Fibroblast of skin of back (primary cell): ENCODE measurements at regions not wholly inside any gene's neighbourhood (a gene's known extent, or its start where the extent isn't known, plus 50 kb on each side); places are given as distances from the start of the nearest gene placed in this dataset.

Experiments
- DNase-seq: peaks from one replicate; pipeline ENCODE4 v3.0.0-alpha.2; 2013

GRCh38 chr9:8188723-8189407, 389.3 kb upstream of the DMAC1 start:
- no peak for DNase-seq

GRCh38 chr9:8186560-8186959, 387.0 kb upstream of the DMAC1 start:
- no peak for DNase-seq

GRCh38 chr9:8183618-8184017, 384.0 kb upstream of the DMAC1 start:
- DNase-seq: no peak

DNA sequence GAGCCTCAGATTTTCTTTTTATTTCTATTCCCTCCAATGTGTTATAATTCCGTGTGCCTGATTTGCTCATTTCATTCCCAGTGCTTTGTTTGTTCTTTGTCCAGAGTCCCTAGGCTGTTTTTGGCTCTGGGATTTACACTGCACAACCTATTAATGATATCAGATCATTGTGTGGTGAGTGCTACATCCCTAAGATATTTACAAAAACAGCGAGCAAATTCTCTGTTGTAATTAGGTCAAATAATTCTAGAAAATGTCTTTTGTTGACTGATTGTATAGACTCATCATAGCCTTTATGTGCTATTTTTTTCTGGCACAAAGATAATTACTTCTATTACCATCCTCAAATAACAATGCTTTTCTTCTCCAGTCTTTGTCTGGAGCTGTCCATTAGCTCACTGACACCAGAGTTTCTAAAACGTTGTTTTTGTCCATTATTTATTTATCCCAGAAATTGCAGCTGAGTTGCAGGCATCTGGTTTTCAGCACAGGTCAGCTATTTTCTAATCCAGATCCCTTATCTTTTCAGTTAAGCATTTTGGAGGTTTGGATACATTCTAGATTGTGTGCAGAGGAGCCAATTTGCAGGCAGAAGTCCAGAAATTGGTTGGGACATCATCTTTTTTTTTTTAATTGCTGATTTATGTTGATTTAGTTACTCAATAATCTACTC, 379.9 kb upstream of the DMAC1 start:
- no peak for DNase-seq

DNA sequence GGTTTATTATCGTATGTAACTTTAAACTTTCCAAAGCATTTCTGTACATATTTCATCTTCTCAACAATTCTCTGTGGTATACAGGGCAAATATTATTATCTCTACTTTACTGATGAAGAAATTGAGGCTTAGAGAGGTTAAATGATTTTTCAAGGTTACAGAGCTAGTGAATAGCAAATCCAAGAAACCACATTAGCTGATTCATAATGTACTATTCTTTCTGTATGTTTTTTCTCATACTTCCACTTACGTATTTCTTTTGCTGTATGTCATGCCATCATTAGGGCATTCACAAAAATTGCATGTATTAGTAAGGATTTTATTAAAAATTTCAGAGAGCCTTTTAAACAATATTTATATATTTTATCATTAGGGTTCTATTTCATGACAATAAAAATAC, 372.4 kb upstream of the DMAC1 start:
- no peak for DNase-seq

DNA sequence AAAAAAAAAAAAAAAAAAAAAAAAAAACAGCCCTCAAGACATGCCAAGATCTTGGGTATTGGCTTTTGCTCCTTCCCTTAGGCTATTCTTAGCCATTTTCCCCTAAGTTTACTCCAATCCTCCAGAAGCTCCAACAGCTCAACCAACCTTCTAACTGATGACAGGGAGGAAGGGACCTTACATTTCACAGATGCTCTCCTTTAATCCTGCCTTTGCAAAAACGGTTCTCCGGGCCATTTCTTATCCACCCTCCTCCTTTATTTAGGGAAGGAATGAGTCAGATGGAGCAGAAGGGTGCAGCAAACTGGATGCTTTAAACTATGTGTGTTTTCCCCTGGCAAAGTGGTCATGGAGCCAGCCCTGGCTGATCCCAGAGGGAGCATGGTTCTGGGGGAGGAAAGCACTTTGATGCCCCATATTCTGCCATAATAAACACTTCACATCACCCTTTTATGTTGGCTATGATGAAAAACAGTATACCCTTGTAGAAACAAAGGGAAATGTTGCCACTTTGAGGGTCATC, 369.4 kb upstream of the DMAC1 start:
- DNase-seq: no peak

- DNase-seq: no peak
These were observed 361.2 kb upstream of the DMAC1 start for GRCh38 chr9:8160787-8161186.

- no peak for DNase-seq
These were observed 359.0 kb upstream of the DMAC1 start for GRCh38 chr9:8158574-8158973.

GRCh38 chr9:8157683-8158324, 358.2 kb upstream of the DMAC1 start:
- no peak for DNase-seq

DNA sequence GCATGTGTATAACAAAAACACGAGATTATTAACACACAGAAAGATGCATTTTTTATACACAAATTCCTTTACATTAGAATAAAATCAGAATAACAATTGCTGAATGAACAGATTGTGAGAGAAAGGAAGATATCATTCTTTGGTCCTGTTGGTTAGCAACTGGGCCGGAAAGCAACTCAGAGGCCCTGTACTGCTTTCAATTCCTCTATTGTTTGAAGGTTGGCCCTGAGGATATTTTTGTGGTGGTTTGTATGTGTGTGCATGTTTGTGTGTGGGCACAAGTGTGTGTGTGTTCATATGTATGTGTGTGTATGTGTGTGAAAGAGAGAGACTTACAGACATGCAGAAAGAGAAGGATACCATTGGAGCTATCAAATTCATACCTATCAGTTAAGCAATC, 356.8 kb upstream of the DMAC1 start:
- DNase-seq: no peak

- no peak for DNase-seq
These were observed 356.1 kb upstream of the DMAC1 start for GRCh38 chr9:8155706-8156105.

DNA sequence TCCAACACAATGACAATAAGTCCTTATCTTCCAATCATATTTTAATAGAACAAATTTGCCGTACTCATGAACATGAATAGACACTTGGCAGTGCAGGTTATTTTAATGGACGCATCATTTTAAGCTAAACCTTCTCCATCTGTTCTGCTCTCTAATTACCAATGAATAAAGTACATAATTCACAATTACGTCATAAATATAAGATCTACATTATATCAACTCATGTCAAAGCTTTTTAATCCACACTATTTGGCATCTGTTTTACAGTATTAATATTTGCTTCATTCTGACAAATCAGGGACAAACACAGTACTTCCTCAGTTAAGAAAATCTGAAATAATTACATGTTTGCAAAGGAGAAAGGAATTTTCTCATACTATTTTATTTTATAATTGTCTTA, 344.1 kb upstream of the DMAC1 start:
- no peak for DNase-seq

GRCh38 chr9:8140557-8140956, 341.0 kb upstream of the DMAC1 start:
- DNase-seq: no peak

DNA sequence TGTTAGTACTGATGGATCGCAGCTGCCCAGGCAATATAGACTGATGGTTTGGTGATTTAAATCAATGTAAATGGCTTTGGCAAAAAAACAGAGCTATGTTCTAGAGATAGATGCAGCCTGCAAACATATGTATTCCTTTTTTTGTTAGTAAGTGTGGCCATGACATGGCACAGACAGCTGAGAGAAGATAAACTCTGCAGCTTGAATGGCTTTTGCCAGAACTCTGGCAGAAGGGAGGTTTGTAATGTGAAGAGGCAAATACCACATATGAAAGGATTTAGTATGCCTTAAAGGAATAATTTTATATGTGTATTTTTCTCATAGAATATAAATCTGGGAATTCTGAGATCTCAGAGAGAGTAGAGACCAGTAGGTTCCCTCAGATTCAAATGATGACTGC, 340.2 kb upstream of the DMAC1 start:
- no peak for DNase-seq

GRCh38 chr9:8136477-8136876, 336.9 kb upstream of the DMAC1 start:
- no peak for DNase-seq

GRCh38 chr9:8134635-8135034, 335.1 kb upstream of the DMAC1 start:
- DNase-seq: no peak

GRCh38 chr9:8133606-8134005, 334.0 kb upstream of the DMAC1 start:
- DNase-seq: no peak

- DNase-seq: no peak
These were observed 316.0 kb upstream of the DMAC1 start for GRCh38 chr9:8115570-8115969.

- no peak for DNase-seq
These were observed 315.2 kb upstream of the DMAC1 start for GRCh38 chr9:8114826-8115225.

DNA sequence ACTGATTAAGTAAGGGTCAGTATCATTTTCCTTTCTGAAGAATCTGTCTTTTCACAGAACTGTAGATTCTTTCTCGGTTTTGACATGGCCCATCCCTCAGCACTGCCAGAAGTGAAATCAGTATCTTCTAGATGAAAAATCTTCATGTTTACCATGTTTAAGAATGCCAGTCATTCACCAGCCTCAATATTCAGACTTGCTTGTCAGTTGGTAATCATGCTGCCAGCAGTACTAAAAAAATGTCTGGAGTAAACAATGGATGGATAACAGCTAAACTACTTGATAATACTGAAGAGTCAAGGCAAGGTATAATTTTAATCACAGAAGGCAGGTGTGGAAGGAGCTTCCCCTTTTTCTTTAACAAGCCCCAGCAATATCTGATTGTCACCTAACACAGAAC, 306.8 kb upstream of the DMAC1 start:
- DNase-seq: no peak

DNA sequence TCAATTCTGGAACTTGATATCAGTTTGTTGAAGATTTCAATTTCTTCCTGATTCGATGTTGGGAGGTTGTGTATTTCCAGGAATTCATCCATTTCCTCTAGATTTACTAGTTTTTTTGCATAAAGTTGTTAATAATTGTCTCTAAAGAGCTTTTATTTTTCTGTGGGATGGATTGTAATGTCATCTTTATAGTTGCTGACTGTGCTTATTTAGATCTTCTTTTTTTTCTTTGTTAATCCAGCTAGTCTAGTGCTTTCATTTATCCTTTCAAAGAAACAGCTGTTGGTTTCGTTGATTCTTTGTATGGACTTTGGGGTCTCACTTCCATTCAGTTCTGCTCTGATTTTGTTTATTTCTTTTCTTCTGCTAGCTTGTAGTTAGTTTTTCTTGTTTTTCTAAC, 302.0 kb upstream of the DMAC1 start:
- DNase-seq: no peak

GRCh38 chr9:8096091-8096490, 296.5 kb upstream of the DMAC1 start:
- DNase-seq: no peak

- no peak for DNase-seq
These were observed 296.1 kb upstream of the DMAC1 start for GRCh38 chr9:8095672-8096086.

DNA sequence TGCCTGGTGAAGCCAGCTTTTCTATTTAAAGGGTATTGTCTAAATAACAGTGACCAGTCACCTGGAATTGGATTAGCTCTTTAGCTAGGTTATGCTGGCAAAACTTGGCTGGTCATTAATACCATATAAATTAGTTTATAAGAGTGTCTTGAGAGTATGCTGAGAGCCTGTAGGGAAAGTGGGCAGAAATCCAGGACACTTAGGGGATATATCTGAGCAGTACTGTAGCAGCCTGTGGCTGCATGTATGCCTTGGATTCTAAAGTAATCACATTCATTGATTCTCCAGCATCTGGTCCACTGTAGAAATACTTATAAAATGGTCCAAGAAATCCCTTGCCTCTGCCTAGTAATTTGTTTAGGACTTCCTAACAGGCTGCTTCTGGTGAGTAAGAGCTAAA, 288.9 kb upstream of the DMAC1 start:
- DNase-seq: no peak
